ENCODE measurements at regions not wholly inside any gene's neighbourhood (a gene's known extent, or its start where the extent isn't known, plus 50 kb on each side); places are given as distances from the start of the nearest gene placed in this dataset.

DNA sequence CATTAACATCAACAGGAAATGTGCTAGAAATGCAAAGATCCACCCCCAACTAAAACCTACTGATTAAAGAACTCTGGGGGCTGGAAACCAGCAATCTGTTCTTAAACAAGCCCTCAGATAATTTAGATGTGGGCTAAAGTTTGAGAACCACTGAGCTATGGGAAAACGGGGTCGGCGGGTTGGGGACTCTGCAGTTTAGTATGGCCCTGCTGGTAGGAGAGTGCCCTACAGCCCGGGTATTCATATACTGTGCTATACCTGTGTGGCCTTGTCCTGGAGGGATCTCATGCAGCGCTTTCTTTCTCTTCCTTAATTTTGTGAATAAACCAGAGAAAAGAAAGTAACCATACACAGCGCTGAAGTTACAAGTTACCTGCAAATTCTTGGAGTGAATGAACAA lies 189.7 kb upstream of the GBE1 start:
- Histone ChIP-seq H3K79me2 (ENCODE audit: control insufficient read depth, insufficient read depth, low read length) (no peaks in the 10 kb centered on the region), H3K4me1 (ENCODE audit: control insufficient read depth, extremely low read depth, insufficient read depth, low read length) (no peaks in the 10 kb centered on the region), H3K9me3 (ENCODE audit: control insufficient read depth, low read depth, low read length) (no peaks in the 10 kb centered on the region), H3K9me1 (ENCODE audit: control insufficient read depth, extremely low read depth, insufficient read depth, low read length) (no peaks in the 10 kb centered on the region), H4K20me1 (ENCODE audit: control insufficient read depth, extremely low read depth, insufficient read depth, low read length) (no peaks in the 10 kb centered on the region), H3K36me3 (ENCODE audit: control insufficient read depth in 2 of 2, extremely low read depth in 1 of 2, insufficient read depth in 2 of 2, low read length in 2 of 2) (no peaks in the 10 kb centered on the region), H3K27ac (ENCODE audit: control insufficient read depth, insufficient read depth, low read length) (no peak overlapping the region), H3K9ac (ENCODE audit: control insufficient read depth, extremely low read depth, insufficient read depth, low read length) (no peak overlapping the region), H2AFZ (ENCODE audit: control insufficient read depth, low read length) (no peak overlapping the region), H3K27me3 (ENCODE audit: control insufficient read depth, extremely low read depth, insufficient read depth, low read length) (no peaks in the 10 kb centered on the region), H3K4me2 (ENCODE audit: control insufficient read depth, extremely low read depth, insufficient read depth, low read depth, low read length) (no peak overlapping the region), H3K4me3 (ENCODE audit: control insufficient read depth in 2 of 3, extremely low read depth in 1 of 3, insufficient read depth in 2 of 3, low read depth in 1 of 3, low read length in 3 of 3) (no peak overlapping the region)
- DNase-seq (ENCODE audit: low read depth, low spot score): no peak
- TF ChIP-seq CTCF (optimal IDR thresholded peaks at IDR 0.05 in 1 of 3, IDR thresholded peaks at IDR 0.05 in 1 of 3, conservative IDR thresholded peaks at IDR 0.05 in 1 of 3; ENCODE audit: extremely low read depth in 1 of 3, insufficient read depth in 2 of 3, low read length in 3 of 3) (no peak), EZH2 (IDR thresholded peaks at IDR 0.05; ENCODE audit: low read length) (no peak)
- dilution Hi-C loops (cut with MboI; ENCODE audit: extremely low pct_ligation_motif_present, low sequenced_read_pairs): no loop called here
- FAIRE-seq: no peak

GRCh38 chr3:81947359-81947758 lies 185.9 kb upstream of the GBE1 start:
- no peaks in the 10 kb centered on the region for H3K27me3 ChIP-seq (ENCODE audit: control insufficient read depth, extremely low read depth, insufficient read depth, low read length)
- H3K27ac ChIP-seq (ENCODE audit: control insufficient read depth, insufficient read depth, low read length): no peak overlapping the region
- dilution Hi-C loops (cut with MboI; ENCODE audit: extremely low pct_ligation_motif_present, low sequenced_read_pairs): no loop called here
- H3K4me3 ChIP-seq (ENCODE audit: control insufficient read depth in 2 of 3, extremely low read depth in 1 of 3, insufficient read depth in 2 of 3, low read depth in 1 of 3, low read length in 3 of 3): no peak overlapping the region
- no peak for TF ChIP-seq CTCF (optimal IDR thresholded peaks at IDR 0.05 in 1 of 3, IDR thresholded peaks at IDR 0.05 in 1 of 3, conservative IDR thresholded peaks at IDR 0.05 in 1 of 3; ENCODE audit: extremely low read depth in 1 of 3, insufficient read depth in 2 of 3, low read length in 3 of 3)
- no peak for TF ChIP-seq EZH2 (IDR thresholded peaks at IDR 0.05; ENCODE audit: low read length)
- DNase-seq (ENCODE audit: low read depth, low spot score): no peak
- no peaks in the 10 kb centered on the region for H3K9me3 ChIP-seq (ENCODE audit: control insufficient read depth, low read depth, low read length)
- H3K9me1 ChIP-seq (ENCODE audit: control insufficient read depth, extremely low read depth, insufficient read depth, low read length): no peaks in the 10 kb centered on the region
- H3K36me3 ChIP-seq (ENCODE audit: control insufficient read depth in 2 of 2, extremely low read depth in 1 of 2, insufficient read depth in 2 of 2, low read length in 2 of 2): no peaks in the 10 kb centered on the region
- H3K9ac ChIP-seq (ENCODE audit: control insufficient read depth, extremely low read depth, insufficient read depth, low read length): no peak overlapping the region
- no peak overlapping the region for H3K4me2 ChIP-seq (ENCODE audit: control insufficient read depth, extremely low read depth, insufficient read depth, low read depth, low read length)
- H4K20me1 ChIP-seq (ENCODE audit: control insufficient read depth, extremely low read depth, insufficient read depth, low read length): no peaks in the 10 kb centered on the region
- H2AFZ ChIP-seq (ENCODE audit: control insufficient read depth, low read length): no peak overlapping the region
- no peak for FAIRE-seq
- no peaks in the 10 kb centered on the region for H3K4me1 ChIP-seq (ENCODE audit: control insufficient read depth, extremely low read depth, insufficient read depth, low read length)
- no peaks in the 10 kb centered on the region for H3K79me2 ChIP-seq (ENCODE audit: control insufficient read depth, insufficient read depth, low read length)

All from keratinocyte (primary cell).